Motor neuron (in vitro differentiated cells): ENCODE measurements at regions not wholly inside any gene's neighbourhood (a gene's known extent, or its start where the extent isn't known, plus 50 kb on each side); places are given as distances from the start of the nearest gene placed in this dataset.

Source experiments
- ATAC-seq, 8 experiments: fragments of 200-7000 bp; cut with Tn5 transposase; replicated peaks in 6 of 8; 2 replicates each; pipeline ENCODE4 v1.8.0; 2021; ENCODE audit warnings: mild to moderate bottlenecking in 8 of 8, moderate library complexity in 8 of 8
- H3K27ac ChIP-seq, 2 donors: fragments of 250-450 bp; sonication (Bioruptor Pico); 2 replicates each; pipeline ENCODE4 v1.9.0; 2021; ENCODE audit warnings: antibody characterized with exemption in 2 of 2, mild to moderate bottlenecking in 2 of 2, moderate library complexity in 1 of 2
- H3K4me1 ChIP-seq, 2 donors: fragments of 250-450 bp; sonication (Bioruptor Pico); replicated peaks in 1 of 2; 2 replicates each; pipeline ENCODE4 v1.6.1; 2021; ENCODE audit warnings: antibody characterized with exemption in 2 of 2, mild to moderate bottlenecking in 2 of 2, moderate library complexity in 1 of 2
- H3K4me3 ChIP-seq, 5 donors: fragments of 250-450 bp; sonication (Bioruptor Pico); 2 replicates each; pipeline ENCODE4 v1.9.0; 2021; ENCODE audit warnings: antibody characterized with exemption in 5 of 5, mild to moderate bottlenecking in 5 of 5, moderate library complexity in 4 of 5
- WGBS, 10 experiments: fragments of 450-650 bp; shearing (Covaris generic); methylation state at CpG; one replicate each; pipeline ENCODE4 v1.0.0; 2022; 5-methylcytosine and 5-hydroxymethylcytosine counted together
- in situ Hi-C, 9 experiments: fragments of 400-800 bp; cut with MboI; loops; one replicate each; pipeline ENCODE4 v1.15.0; 2021; ENCODE audit warnings: low sequenced_read_pairs in 9 of 9, low pct_unique_long_range_greater_than_20kb in 2 of 9; ENCODE audit not compliant: unreplicated experiment in 9 of 9

GRCh38 chr2:45337481-45337880 is 273.6 kb downstream of the SRBD1 start:
- H3K4me3 ChIP-seq, result no peak overlapping the region
- WGBS, 10 experiments, result 25 to 100% (median 72%) methylated on average over 1 to 3 of the region's 3 CpGs; no CpG with 5 or more reads in 2 of the 10 experiments
- no peak overlapping the region for H3K27ac ChIP-seq
- in situ Hi-C loops, result loop anchor here in 1 of 9 experiments (25.0 kb wide), 1 partner anchor 350 kb away; no protein-coding TSS in a partner anchor
- ATAC-seq, result peak in 2 of 8 experiments; percentile 87 to 92
- no peaks in the 10 kb centered on the region for H3K4me1 ChIP-seq

GRCh38 chr2:45334205-45334604 is 276.9 kb downstream of the SRBD1 start:
- 80 to 100% (median 98%) methylated on average over 1 to 11 of the region's 17 CpGs; no CpG with 5 or more reads in 6 of the 10 experiments for WGBS, 10 experiments
- Histone ChIP-seq H3K4me1 (no peaks in the 10 kb centered on the region), H3K4me3 (no peak overlapping the region), H3K27ac (no peak overlapping the region)
- in situ Hi-C loops, result loop anchor here in 1 of 9 experiments (25.0 kb wide), 1 partner anchor 347 kb away; no protein-coding TSS in a partner anchor
- no peak for ATAC-seq

GRCh38 chr2:45332567-45332966 is 278.5 kb downstream of the SRBD1 start:
- ATAC-seq, result no peak
- no peaks in the 10 kb centered on the region for H3K4me1 ChIP-seq
- H3K27ac ChIP-seq, result no peak overlapping the region
- no peak overlapping the region for H3K4me3 ChIP-seq
- in situ Hi-C loops, result loop anchor here in 1 of 9 experiments (25.0 kb wide), 1 partner anchor 345 kb away; no protein-coding TSS in a partner anchor
- WGBS, 10 experiments, result 67 to 100% (median 100%) methylated on average over 1 of the region's 1 CpG; no CpG with 5 or more reads in 6 of the 10 experiments

GRCh38 chr2:45332094-45332493 is 279.0 kb downstream of the SRBD1 start:
- no peak overlapping the region for H3K4me3 ChIP-seq

GRCh38 chr2:45331410-45331786 is 279.7 kb downstream of the SRBD1 start:
- 40 to 88% (median 77%) methylated on average over 2 to 7 of the region's 7 CpGs; no CpG with 5 or more reads in 2 of the 10 experiments for WGBS, 10 experiments
- no peak overlapping the region for H3K27ac ChIP-seq
- ATAC-seq, result no peak
- in situ Hi-C loops, result loop anchor here in 1 of 9 experiments (25.0 kb wide), 1 partner anchor 344 kb away; no protein-coding TSS in a partner anchor
- H3K4me3 ChIP-seq, result no peak overlapping the region
- H3K4me1 ChIP-seq, result no peaks in the 10 kb centered on the region

More at GRCh38 chr2:45332094-45332493, 279.0 kb downstream of the SRBD1 start:
- in situ Hi-C loops, result loop anchor here in 1 of 9 experiments (25.0 kb wide), 1 partner anchor 345 kb away; no protein-coding TSS in a partner anchor
- ATAC-seq, result no peak
- no peaks in the 10 kb centered on the region for H3K4me1 ChIP-seq
- no peak overlapping the region for H3K27ac ChIP-seq

- 0 to 94% (median 46%) methylated on average over 1 to 6 of the region's 8 CpGs; no CpG with 5 or more reads in 1 of the 10 experiments for WGBS, 10 experiments
- Histone ChIP-seq H3K4me1 (no peaks in the 10 kb centered on the region), H3K27ac (no peak overlapping the region), H3K4me3 (no peak overlapping the region)
- in situ Hi-C loops, result loop anchor here in 1 of 9 experiments (25.0 kb wide), 1 partner anchor 344 kb away; no protein-coding TSS in a partner anchor
- ATAC-seq, result peak in 4 of 8 experiments; percentile 22 to 86 (median 75)
Measured at GRCh38 chr2:45330637-45331409, 280.2 kb downstream of the SRBD1 start.

- Histone ChIP-seq H3K27ac (no peak overlapping the region), H3K4me1 (no peaks in the 10 kb centered on the region), H3K4me3 (no peak overlapping the region)
- in situ Hi-C loops, result loop anchor here in 1 of 9 experiments (25.0 kb wide), 1 partner anchor 343 kb away; no protein-coding TSS in a partner anchor
- ATAC-seq, result no peak
- WGBS, 10 experiments, result 83 to 100% (median 88%) methylated on average over 1 to 5 of the region's 5 CpGs; no CpG with 5 or more reads in 4 of the 10 experiments
Measured at GRCh38 chr2:45330108-45330507, 281.0 kb downstream of the SRBD1 start.

- in situ Hi-C loops, result loop anchor here in 1 of 9 experiments (25.0 kb wide), 1 partner anchor 342 kb away; no protein-coding TSS in a partner anchor
Measured at GRCh38 chr2:45329045-45329677, 281.9 kb downstream of the SRBD1 start.

GRCh38 chr2:45328264-45328870 is 282.7 kb downstream of the SRBD1 start:
- 33 to 100% (median 80%) methylated on average over 1 to 3 of the region's 3 CpGs; no CpG with 5 or more reads in 5 of the 10 experiments for WGBS, 10 experiments
- peak in 3 of 8 experiments; percentile 25 to 78 (median 63) for ATAC-seq
- no peaks in the 10 kb centered on the region for H3K4me1 ChIP-seq
- in situ Hi-C loops, result loop anchor here in 1 of 9 experiments (25.0 kb wide), 1 partner anchor 341 kb away; no protein-coding TSS in a partner anchor
- no peak overlapping the region for H3K27ac ChIP-seq
- no peak overlapping the region for H3K4me3 ChIP-seq

More at GRCh38 chr2:45329045-45329677, 281.9 kb downstream of the SRBD1 start:
- Histone ChIP-seq H3K4me3 (no peak overlapping the region), H3K4me1 (no peaks in the 10 kb centered on the region), H3K27ac (no peak overlapping the region)
- ATAC-seq, result peak in 5 of 8 experiments; percentile 54 to 80 (median 65)
- WGBS, 10 experiments, result 0 to 94% (median 69%) methylated on average over 1 to 6 of the region's 7 CpGs; no CpG with 5 or more reads in 4 of the 10 experiments

- 50 to 100% (median 100%) methylated on average over 1 to 2 of the region's 3 CpGs; no CpG with 5 or more reads in 5 of the 10 experiments for WGBS, 10 experiments
- no peak overlapping the region for H3K27ac ChIP-seq
- no peak overlapping the region for H3K4me3 ChIP-seq
- H3K4me1 ChIP-seq, result no peaks in the 10 kb centered on the region
- in situ Hi-C loops, result no loop called here
- ATAC-seq, result no peak
Measured at GRCh38 chr2:45323344-45323743, 287.7 kb downstream of the SRBD1 start.

GRCh38 chr2:45320956-45321355 is 290.1 kb downstream of the SRBD1 start:
- in situ Hi-C loops, result no loop called here
- WGBS, 10 experiments, result 50 to 100% (median 60%) methylated on average over 1 to 2 of the region's 2 CpGs; no CpG with 5 or more reads in 2 of the 10 experiments

GRCh38 chr2:45319683-45320455 is 291.2 kb downstream of the SRBD1 start:
- Histone ChIP-seq H3K4me1 (no peaks in the 10 kb centered on the region), H3K27ac (no peak overlapping the region), H3K4me3 (no peak overlapping the region)
- in situ Hi-C loops, result no loop called here
- ATAC-seq, result no peak
- WGBS, 10 experiments, result 16 to 80% (median 69%) methylated on average over 3 to 6 of the region's 7 CpGs; no CpG with 5 or more reads in 1 of the 10 experiments

More at GRCh38 chr2:45320956-45321355, 290.1 kb downstream of the SRBD1 start:
- ATAC-seq, result no peak
- Histone ChIP-seq H3K4me3 (no peak overlapping the region), H3K27ac (no peak overlapping the region), H3K4me1 (no peaks in the 10 kb centered on the region)
